Heart right ventricle (tissue), 16 donors: ENCODE measurements at regions not wholly inside any gene's neighbourhood (a gene's known extent, or its start where the extent isn't known, plus 50 kb on each side); places are given as distances from the start of the nearest gene placed in this dataset.

ENCODE experiments used
- ATAC-seq, 8 donors: fragments of 200-7000 bp; cut with Tn5 transposase; one replicate each; pipeline ENCODE4 v1.9.1; 2020; ENCODE audit warnings: mild to moderate bottlenecking in 8 of 8, moderate library complexity in 8 of 8, moderate number of reproducible peaks in 1 of 8
- DNase-seq, 2 donors: peaks; one replicate each; pipeline ENCODE4 v3.0.0-alpha.2; 2020
- H3K27ac ChIP-seq, 10 donors: fragments of 200-600 bp; sonication (generic) in 2 of 10; one replicate each; pipeline versions ENCODE4 v1.5.0 to v1.8.0; 2020 to 2022; ENCODE audit warnings: mild to moderate bottlenecking in 3 of 10
- H3K27me3 ChIP-seq, 7 donors: fragments of 200-600 bp; one replicate each; pipeline ENCODE4 v1.8.0; 2021 to 2022; ENCODE audit warnings: mild to moderate bottlenecking in 2 of 7
- H3K36me3 ChIP-seq, 9 donors: fragments of 200-600 bp; sonication (generic) in 1 of 9; one replicate each; pipeline versions ENCODE4 v1.5.0 to v1.8.0; 2020 to 2022; ENCODE audit warnings: mild to moderate bottlenecking in 2 of 9
- H3K4me1 ChIP-seq, 9 donors: fragments of 200-600 bp; sonication (generic) in 1 of 9; one replicate each; pipeline versions ENCODE4 v1.5.0 to v1.8.0; 2020 to 2022; ENCODE audit warnings: mild to moderate bottlenecking in 4 of 9
- H3K4me3 ChIP-seq, 10 donors: fragments of 200-600 bp; sonication (generic) in 2 of 10; one replicate each; pipeline versions ENCODE4 v1.5.0 to v1.8.0; 2020 to 2022; ENCODE audit warnings: mild to moderate bottlenecking in 7 of 10, moderate library complexity in 2 of 10
- H3K9me3 ChIP-seq, 11 donors: fragments of 200-600 bp in 10 of 11; sonication (generic) in 2 of 11; one replicate each; pipeline versions ENCODE4 v1.5.0 to v1.8.0; 2013 to 2022; ENCODE audit warnings: mild to moderate bottlenecking in 2 of 11, control low read depth in 1 of 11, moderate library complexity in 1 of 11
- WGBS, 2 donors: extraction: QIAGEN DNeasy Blood & Tissue Kit; methylation state at CpG; one replicate each; pipeline ENCODE4 v1.1.7; 2013; ENCODE audit warnings: inconsistent platforms in 1 of 2; 5-methylcytosine and 5-hydroxymethylcytosine counted together
- intact Hi-C, 10 donors: fragments of 100-400 bp; cut with DNase I; formaldehyde crosslinking; loops; one replicate each; pipeline versions ENCODE4 v1.11.1 to v1.14.2; 2022
- TF ChIP-seq, protein P1 (sequence below), 9 donors: fragments of 200-600 bp; sonication (generic) in 2 of 9; IDR thresholded peaks; one replicate each; pipeline versions ENCODE4 v1.5.0 to v1.8.0; 2021 to 2022; ENCODE audit warnings: antibody characterized with exemption in 9 of 9, mild to moderate bottlenecking in 5 of 9, moderate library complexity in 1 of 9
- donor health status: Arrhythmogenic right ventricular cardiomyopathy.
- donor health status: ischemic (EF 13 %, LVEDD 7.1; RV severe dilation, severe dysfunction).
- donor health status: healthy with polysubstance abuse.
- donor health status: DM: no; HTN: yes; CAD: no.
- donor health status: DM: no; HTN: no; CAD: no.
- donor health status: ischemic (EF 25% LVEDD 6.9; RV normal size, moderate dysfunction).
- donor health status: ischemic (EF 25% LVEDD 5.7; RV mildly dilated, moderate dysfunction).
- donor health status: healthy.
- donor health status: DM: yes; HTN: yes; CAD: no.
- donor health status: Ischemic cardiomyopathy.
- donor health status: ischemic (EF 35%, LVEDD 5.7; RV mildly dilated, moderate dysfunction).
- donor health status: nonischemic (EF 11% LVEDD 7.7; RV severe dilation, severe dysfunction).
- donor health status: DM: yes; HTN: yes; CAD: no.
- donor health status: PGD.
- donor health status: ischemic (EF 29% LVEDD 5.4; RV normal size, mild dysfunction).
- donor health status: nonischemic (EF 23%, LVEDD 6.1; RV moderate dilation, normal function).

DNA sequence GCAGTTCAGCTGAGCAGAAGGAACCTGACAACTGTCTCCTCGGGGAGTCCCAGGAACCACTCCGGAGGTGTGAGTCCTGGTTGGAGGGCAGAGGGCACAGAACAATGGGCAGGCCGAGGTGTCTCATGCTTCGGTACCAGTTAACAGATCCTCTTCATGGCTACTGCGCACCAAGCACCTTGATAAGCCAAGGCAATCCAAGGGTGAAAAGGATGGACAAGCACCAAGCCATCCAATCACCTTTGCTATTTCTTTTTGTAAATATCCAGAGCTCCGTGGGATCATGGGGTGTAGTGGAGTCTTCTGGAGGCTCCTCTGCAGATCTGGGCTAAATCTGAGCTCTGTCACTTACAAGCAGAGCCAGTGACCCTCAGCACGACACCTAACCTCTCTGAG is 233.5 kb downstream of the WDR11 start:
- no peaks in the 10 kb centered on the region for H3K36me3 ChIP-seq
- intact Hi-C loops = no loop called here
- ATAC-seq = no peak

DNA sequence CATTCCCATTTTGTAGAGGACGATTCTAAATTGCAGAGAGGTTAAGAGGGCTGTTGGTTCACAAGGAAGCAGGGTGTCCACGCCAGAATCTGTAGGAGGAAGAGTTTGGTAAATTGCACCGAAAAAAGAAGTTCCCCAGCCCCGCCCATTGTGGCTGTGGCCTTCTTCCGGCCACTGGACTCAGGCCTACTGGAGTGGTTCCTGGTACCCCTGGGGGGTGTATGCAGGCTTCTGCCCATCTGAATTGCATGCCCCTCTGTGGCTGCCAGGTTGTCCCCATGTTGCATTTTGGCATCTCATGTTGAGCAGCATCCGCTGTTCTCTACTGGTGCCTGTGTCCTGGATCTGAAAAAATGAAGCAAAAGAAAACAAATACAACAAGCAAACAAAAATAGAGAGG is 234.2 kb downstream of the WDR11 start:
- ATAC-seq (no peak), DNase-seq (no peak)
- Histone ChIP-seq H3K27me3 (peaks cover 0 to 35% (median 10%) of the 10 kb centered on the region in 7 donors), H3K9me3 (no peaks in the 10 kb centered on the region), H3K36me3 (no peaks in the 10 kb centered on the region), H3K4me1 (no peaks in the 10 kb centered on the region), H3K4me3 (no peak overlapping the region), H3K27ac (no peak overlapping the region)
- TF ChIP-seq, protein P1, sequence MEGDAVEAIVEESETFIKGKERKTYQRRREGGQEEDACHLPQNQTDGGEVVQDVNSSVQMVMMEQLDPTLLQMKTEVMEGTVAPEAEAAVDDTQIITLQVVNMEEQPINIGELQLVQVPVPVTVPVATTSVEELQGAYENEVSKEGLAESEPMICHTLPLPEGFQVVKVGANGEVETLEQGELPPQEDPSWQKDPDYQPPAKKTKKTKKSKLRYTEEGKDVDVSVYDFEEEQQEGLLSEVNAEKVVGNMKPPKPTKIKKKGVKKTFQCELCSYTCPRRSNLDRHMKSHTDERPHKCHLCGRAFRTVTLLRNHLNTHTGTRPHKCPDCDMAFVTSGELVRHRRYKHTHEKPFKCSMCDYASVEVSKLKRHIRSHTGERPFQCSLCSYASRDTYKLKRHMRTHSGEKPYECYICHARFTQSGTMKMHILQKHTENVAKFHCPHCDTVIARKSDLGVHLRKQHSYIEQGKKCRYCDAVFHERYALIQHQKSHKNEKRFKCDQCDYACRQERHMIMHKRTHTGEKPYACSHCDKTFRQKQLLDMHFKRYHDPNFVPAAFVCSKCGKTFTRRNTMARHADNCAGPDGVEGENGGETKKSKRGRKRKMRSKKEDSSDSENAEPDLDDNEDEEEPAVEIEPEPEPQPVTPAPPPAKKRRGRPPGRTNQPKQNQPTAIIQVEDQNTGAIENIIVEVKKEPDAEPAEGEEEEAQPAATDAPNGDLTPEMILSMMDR (IDR thresholded peaks at IDR 0.05) = no peak
- 75 to 84% methylated on average over 6 of the region's 6 CpGs for WGBS, 2 donors
- intact Hi-C loops = no loop called here

More for the DNA sequence above, 233.5 kb downstream of the WDR11 start:
- 78 to 87% methylated on average over 7 of the region's 7 CpGs for WGBS, 2 donors
- TF ChIP-seq, protein P1 (IDR thresholded peaks at IDR 0.05) = no peak
- Histone ChIP-seq H3K4me3 (no peak overlapping the region), H3K27ac (no peak overlapping the region), H3K27me3 (peaks cover 0 to 35% (median 10%) of the 10 kb centered on the region in 7 donors), H3K9me3 (no peaks in the 10 kb centered on the region), H3K4me1 (peaks cover 0 to 4% (median 0%) of the 10 kb centered on the region in 9 donors)
- no peak for DNase-seq

DNA sequence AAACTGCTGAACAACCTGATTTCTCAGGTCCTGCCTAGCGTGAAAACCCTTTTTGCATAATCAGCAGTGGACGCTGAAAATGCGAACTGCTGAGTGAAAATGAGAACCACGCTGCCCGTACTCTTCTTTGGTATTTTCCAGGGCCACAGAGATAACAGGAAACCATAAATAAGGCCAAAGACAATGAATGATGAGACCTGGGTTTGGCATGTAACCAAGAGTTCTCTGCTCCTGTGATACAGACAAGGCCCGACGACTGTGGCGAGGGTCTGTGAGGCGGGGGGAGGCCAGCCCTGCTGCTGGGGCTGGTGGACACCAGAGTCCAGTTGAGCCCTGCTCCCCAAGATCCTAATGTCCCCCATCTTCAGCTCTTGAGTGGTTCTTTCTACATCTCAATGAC is 236.0 kb downstream of the WDR11 start:
- H3K36me3 ChIP-seq = no peaks in the 10 kb centered on the region
- ATAC-seq (no peak), DNase-seq (no peak)
- no peak overlapping the region for H3K27ac ChIP-seq
- intact Hi-C loops = no loop called here
- peaks cover 0 to 7% (median 0%) of the 10 kb centered on the region in 11 donors for H3K9me3 ChIP-seq
- peaks cover 0 to 23% (median 10%) of the 10 kb centered on the region in 7 donors for H3K27me3 ChIP-seq
- WGBS, 2 donors = 73 to 80% methylated on average over 9 of the region's 9 CpGs
- no peak overlapping the region for H3K4me3 ChIP-seq
- TF ChIP-seq, protein P1 (IDR thresholded peaks at IDR 0.05) = no peak
- H3K4me1 ChIP-seq = no peaks in the 10 kb centered on the region

DNA sequence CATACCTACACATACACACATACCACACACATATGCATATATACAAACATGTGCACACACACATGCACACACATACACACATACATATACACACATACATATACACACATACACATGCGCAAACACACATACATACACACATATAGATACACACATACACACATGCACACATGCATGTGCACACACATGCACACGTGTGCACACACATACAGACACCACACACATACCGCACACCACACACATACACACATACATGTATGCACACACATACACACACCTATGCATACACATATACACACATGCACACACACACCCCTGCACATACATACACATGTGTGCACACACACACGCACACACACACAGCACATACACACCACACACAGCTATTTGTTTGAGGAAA is 236.5 kb downstream of the WDR11 start:
- Histone ChIP-seq H3K27ac (no peak overlapping the region), H3K4me3 (no peak overlapping the region), H3K27me3 (peaks cover 0 to 22% (median 9%) of the 10 kb centered on the region in 7 donors), H3K9me3 (peaks cover 0 to 7% (median 0%) of the 10 kb centered on the region in 11 donors), H3K4me1 (no peaks in the 10 kb centered on the region), H3K36me3 (no peaks in the 10 kb centered on the region)
- intact Hi-C loops = no loop called here
- ATAC-seq (no peak), DNase-seq (no peak)
- 93% methylated on average over 4 of the region's 4 CpGs for WGBS, 2 donors
- TF ChIP-seq, protein P1 (IDR thresholded peaks at IDR 0.05) = no peak
